ENCODE measurements at regions not wholly inside any gene's neighbourhood (a gene's known extent, or its start where the extent isn't known, plus 50 kb on each side); places are given as distances from the start of the nearest gene placed in this dataset.

GRCh38 chr4:185999207-185999606, 69.7 kb upstream of the TLR3 start:
- TF ChIP-seq CTCF (tag by site-specific recombination; IDR thresholded peaks at IDR 0.05) (no peak), ZBTB8A (tag by site-specific recombination; IDR thresholded peaks at IDR 0.05) (no peak), ZNF433 (tag by site-specific recombination; IDR thresholded peaks at IDR 0.05; ENCODE audit: low read depth) (no peak), ZNF274 (IDR thresholded peaks at IDR 0.05; ENCODE audit: low read length) (no peak), ZNF274 (tag by site-specific recombination; IDR thresholded peaks at IDR 0.05; ENCODE audit: borderline replicate concordance) (no peak), ZBTB1 (tag by site-specific recombination; IDR thresholded peaks at IDR 0.05) (no peak), ZSCAN4 (tag by site-specific recombination; IDR thresholded peaks at IDR 0.05) (no peak), ZNF664 (tag by site-specific recombination; IDR thresholded peaks at IDR 0.05) (no peak), ZSCAN30 (tag by site-specific recombination; IDR thresholded peaks at IDR 0.05) (no peak), ZNF76 (tag by site-specific recombination; IDR thresholded peaks at IDR 0.05; ENCODE audit: borderline replicate concordance, low read depth) (no peak), YY2 (tag by site-specific recombination; IDR thresholded peaks at IDR 0.05) (no peak), ZNF561 (tag by site-specific recombination; IDR thresholded peaks at IDR 0.05; ENCODE audit: borderline replicate concordance) (no peak), ZFP41 (tag by site-specific recombination; IDR thresholded peaks at IDR 0.05; ENCODE audit: borderline replicate concordance) (no peak)
